GM19372 (cell line): ENCODE measurements at regions not wholly inside any gene's neighbourhood (a gene's known extent, or its start where the extent isn't known, plus 50 kb on each side); places are given as distances from the start of the nearest gene placed in this dataset.

Source experiments
- ATAC-seq: cut with Tn5 transposase; IDR thresholded peaks from one replicate; pipeline ENCODE4 v1.9.1; 2021; ENCODE audit warnings: mild to moderate bottlenecking, low read depth, moderate library complexity; ENCODE audit not compliant: unreplicated experiment

GRCh38 chr20:24079661-24080412 is 91.3 kb upstream of the GGTLC1 start:
- ATAC-seq: no peak

- ATAC-seq: no peak
These were observed 88.6 kb upstream of the GGTLC1 start for GRCh38 chr20:24077145-24077544.

- ATAC-seq: no peak
These were observed 82.1 kb upstream of the GGTLC1 start for GRCh38 chr20:24070679-24071078.

- no peak for ATAC-seq
These were observed 77.6 kb upstream of the GGTLC1 start for GRCh38 chr20:24066076-24066700.

- ATAC-seq: no peak
These were observed 76.3 kb upstream of the GGTLC1 start for GRCh38 chr20:24064915-24065314.

- no peak for ATAC-seq
These were observed 75.5 kb upstream of the GGTLC1 start for GRCh38 chr20:24064092-24064491.

GRCh38 chr20:24063100-24063499 is 74.5 kb upstream of the GGTLC1 start:
- ATAC-seq: no peak

- no peak for ATAC-seq
These were observed 72.4 kb upstream of the GGTLC1 start for GRCh38 chr20:24060851-24061590.

- ATAC-seq: no peak
These were observed 70.6 kb upstream of the GGTLC1 start for GRCh38 chr20:24059174-24059573.

GRCh38 chr20:24056491-24056890 is 67.9 kb upstream of the GGTLC1 start:
- no peak for ATAC-seq

GRCh38 chr20:24052599-24053275 is 64.2 kb upstream of the GGTLC1 start:
- no peak for ATAC-seq

GRCh38 chr20:24051160-24051559 is 62.6 kb upstream of the GGTLC1 start:
- no peak for ATAC-seq

GRCh38 chr20:24050119-24050518 is 61.5 kb upstream of the GGTLC1 start:
- ATAC-seq: no peak

- no peak for ATAC-seq
These were observed 60.5 kb upstream of the GGTLC1 start for GRCh38 chr20:24049081-24049480.

GRCh38 chr20:24048024-24048611 is 59.5 kb upstream of the GGTLC1 start:
- no peak for ATAC-seq

- ATAC-seq: no peak
These were observed 58.3 kb upstream of the GGTLC1 start for GRCh38 chr20:24046888-24047287.

GRCh38 chr20:24045621-24046318 is 57.2 kb upstream of the GGTLC1 start:
- no peak for ATAC-seq

- no peak for ATAC-seq
These were observed 54.7 kb upstream of the GGTLC1 start for GRCh38 chr20:24043294-24043693.

GRCh38 chr20:24042646-24043045 is 54.1 kb upstream of the GGTLC1 start:
- no peak for ATAC-seq

- no peak for ATAC-seq
These were observed 52.4 kb upstream of the GGTLC1 start for GRCh38 chr20:24040896-24041459.
